Fibroblast of mammary gland (primary cell): ENCODE measurements at regions not wholly inside any gene's neighbourhood (a gene's known extent, or its start where the extent isn't known, plus 50 kb on each side); places are given as distances from the start of the nearest gene placed in this dataset.

Source experiments
- DNase-seq: peaks from one replicate; pipeline ENCODE4 v3.0.0-alpha.2; 2010; ENCODE audit warnings: low read depth
- H3K4me3 ChIP-seq: 2 replicates; pipeline ENCODE4 v1.5.1; 2011; ENCODE audit warnings: low read depth, mild to moderate bottlenecking, low read length, moderate library complexity; ENCODE audit not compliant: control insufficient read depth
- CTCF ChIP-seq: conservative IDR thresholded peaks from 2 replicates; pipeline ENCODE4 v1.5.1; 2011; ENCODE audit warnings: low read depth, low read length, inconsistent platforms; ENCODE audit not compliant: control insufficient read depth, insufficient read depth

DNA sequence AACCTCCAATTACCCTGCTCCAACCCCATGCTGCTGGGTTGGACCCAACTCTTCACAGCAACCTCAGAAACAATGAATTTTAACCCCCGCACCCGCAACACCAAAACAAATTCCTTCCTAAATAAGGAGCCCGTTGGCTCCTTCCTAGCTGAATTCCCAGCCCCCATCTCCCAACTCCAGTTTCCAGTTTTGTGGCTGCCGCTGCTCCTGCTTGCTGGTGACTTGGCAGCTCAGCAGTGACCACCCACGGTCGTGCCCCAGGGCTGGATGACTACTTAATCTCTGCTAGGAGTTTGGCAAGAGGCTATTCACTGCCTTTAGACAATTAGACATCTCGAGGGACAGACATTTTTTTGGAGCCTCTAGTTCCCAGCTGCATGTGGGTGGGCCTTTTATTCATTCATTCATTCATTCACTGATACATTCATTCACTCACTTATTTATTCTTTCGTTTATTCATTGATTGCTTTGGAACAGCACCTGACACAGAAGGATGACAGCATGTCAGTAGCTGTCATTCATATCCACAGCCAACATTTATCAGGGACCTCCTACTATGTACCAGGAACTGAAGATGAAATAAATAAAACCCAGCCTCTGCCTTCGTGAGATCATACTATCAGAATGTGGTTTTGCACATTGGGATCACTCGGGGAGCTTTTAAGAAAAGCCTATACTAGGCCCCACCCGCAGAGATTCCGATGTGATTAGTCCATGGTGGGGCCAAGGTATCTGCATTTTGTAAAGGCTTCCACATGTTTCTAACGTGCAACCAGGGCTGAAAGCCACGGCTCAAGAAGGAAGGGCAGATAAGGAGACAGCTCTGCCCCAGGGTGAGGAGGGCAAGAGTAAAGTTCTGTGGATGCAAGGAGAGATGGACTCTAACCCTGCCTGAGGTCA lies 256.5 kb downstream of the SHQ1 start:
- no peak overlapping the region for H3K4me3 ChIP-seq
- DNase-seq = peak; percentile 83
- TF ChIP-seq CTCF = no peak

DNA sequence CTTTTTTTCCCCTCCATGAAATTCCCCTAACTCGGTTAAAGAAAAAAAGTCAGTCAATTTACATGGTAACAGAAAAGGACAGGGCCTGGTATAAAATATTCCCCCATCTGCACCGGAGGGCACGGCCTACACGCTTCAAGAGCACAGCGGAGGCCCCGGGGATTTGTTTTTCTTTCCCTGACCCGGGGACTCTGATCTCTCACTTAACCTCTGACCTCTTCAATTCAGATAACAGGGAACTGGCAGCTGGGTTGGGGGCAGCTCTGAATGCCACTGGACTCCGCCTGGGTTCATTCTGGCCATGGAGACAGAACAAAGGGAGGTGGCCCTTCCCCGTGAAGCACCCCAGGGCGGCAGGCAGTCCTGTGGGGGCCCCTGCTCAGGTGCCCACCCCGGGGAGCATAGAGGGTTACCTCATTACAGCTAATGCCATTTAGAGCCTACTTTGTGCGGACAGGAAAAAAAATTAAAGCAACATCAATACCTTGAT lies 257.5 kb downstream of the SHQ1 start:
- H3K4me3 ChIP-seq = no peak overlapping the region
- no peak for DNase-seq
- TF ChIP-seq CTCF = no peak

- TF ChIP-seq CTCF = no peak
- DNase-seq = no peak
Observed at GRCh38 chr3:72587282-72587681, 261.0 kb downstream of the SHQ1 start.

GRCh38 chr3:72586694-72587093 lies 261.6 kb downstream of the SHQ1 start:
- no peak overlapping the region for H3K4me3 ChIP-seq
- no peak for TF ChIP-seq CTCF
- DNase-seq = no peak

More at GRCh38 chr3:72587282-72587681, 261.0 kb downstream of the SHQ1 start:
- no peak overlapping the region for H3K4me3 ChIP-seq

GRCh38 chr3:72585966-72586365 lies 262.3 kb downstream of the SHQ1 start:
- H3K4me3 ChIP-seq = no peak overlapping the region
- DNase-seq = no peak
- no peak for TF ChIP-seq CTCF

DNA sequence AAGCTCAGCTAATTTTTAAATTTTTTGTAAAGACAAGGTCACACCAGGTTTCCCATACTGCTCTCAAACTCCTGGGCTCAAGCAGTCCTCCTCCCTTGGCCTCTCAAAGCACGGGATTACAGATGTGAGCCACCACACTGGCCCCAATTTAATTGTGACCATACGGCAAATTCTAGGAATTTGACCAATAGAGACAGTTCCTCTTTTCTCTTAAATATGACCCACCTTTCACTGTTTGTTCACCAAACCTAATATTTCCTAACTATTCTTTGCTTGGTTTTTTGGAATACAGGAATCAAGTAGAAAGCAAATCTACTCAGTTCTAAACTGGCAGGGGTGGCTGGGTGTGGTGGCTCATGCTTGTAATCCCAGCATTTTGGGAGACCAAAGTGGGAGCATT lies 264.0 kb downstream of the SHQ1 start:
- DNase-seq = no peak
- no peak for TF ChIP-seq CTCF
- H3K4me3 ChIP-seq = no peak overlapping the region
